IPS DF 6.9 (cell line): ENCODE measurements at regions not wholly inside any gene's neighbourhood (a gene's known extent, or its start where the extent isn't known, plus 50 kb on each side); places are given as distances from the start of the nearest gene placed in this dataset.

Experiments used
- DNase-seq: peaks from one replicate; pipeline ENCODE4 v3.0.0-alpha.2; 2013; ENCODE audit warnings: low read depth, low spot score
- H3K27ac ChIP-seq: one replicate; pipeline ENCODE4 v1.5.1; 2013; ENCODE audit warnings: low read length, control low read depth
- H3K27me3 ChIP-seq: 2 replicates; pipeline ENCODE4 v1.6.1; 2013; ENCODE audit warnings: mild to moderate bottlenecking, low read length; ENCODE audit not compliant: control insufficient read depth, insufficient read depth
- H3K36me3 ChIP-seq: 2 replicates; pipeline ENCODE4 v1.6.1; 2013; ENCODE audit warnings: low read length; ENCODE audit not compliant: control insufficient read depth, insufficient read depth
- H3K4me1 ChIP-seq: 2 replicates; pipeline ENCODE4 v1.6.1; 2013; ENCODE audit warnings: low read length; ENCODE audit not compliant: control insufficient read depth, insufficient read depth
- H3K4me3 ChIP-seq: 2 replicates; pipeline ENCODE4 v1.5.1; 2013; ENCODE audit warnings: mild to moderate bottlenecking, low read length
- H3K9me3 ChIP-seq: 2 replicates; pipeline ENCODE4 v1.6.1; 2013; ENCODE audit warnings: low read length, inconsistent platforms; ENCODE audit not compliant: control insufficient read depth, insufficient read depth
- WGBS: extraction: QIAGEN DNeasy Blood & Tissue Kit; methylation state at CpG from one replicate; pipeline ENCODE4 v1.1.7; 2013; ENCODE audit warnings: mixed read lengths, missing lambda C conversion rate; ENCODE audit not compliant: insufficient read length, insufficient coverage; 5-methylcytosine and 5-hydroxymethylcytosine counted together

DNA sequence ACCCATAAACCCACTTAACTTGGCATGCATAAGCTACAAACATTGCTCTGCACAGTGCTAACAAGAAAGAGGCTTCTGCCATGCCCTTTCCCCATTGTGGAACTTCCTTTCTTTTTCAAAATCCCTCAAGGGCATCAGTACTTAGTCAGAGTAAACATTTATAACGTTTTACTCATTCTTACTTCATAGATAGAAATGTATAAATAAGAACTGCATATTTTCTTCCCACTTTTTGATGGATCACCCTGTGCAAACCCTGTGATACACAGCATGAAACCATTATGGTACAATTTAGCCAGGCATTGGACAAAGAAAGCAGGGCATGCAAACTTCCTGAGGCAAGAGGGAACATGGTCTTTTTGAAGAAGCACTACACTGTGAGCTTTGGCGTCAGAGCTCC is 113.8 kb upstream of the FOXG1 start:
- WGBS = no CpG with 5 or more reads among the region's 2 CpGs
- Histone ChIP-seq H3K36me3 (no peaks in the 10 kb centered on the region), H3K9me3 (no peaks in the 10 kb centered on the region), H3K4me1 (no peaks in the 10 kb centered on the region), H3K4me3 (no peak overlapping the region), H3K27me3 (no peaks in the 10 kb centered on the region; the same call in 1 of the 2 replicates), H3K27ac (no peak overlapping the region)
- no peak for DNase-seq

DNA sequence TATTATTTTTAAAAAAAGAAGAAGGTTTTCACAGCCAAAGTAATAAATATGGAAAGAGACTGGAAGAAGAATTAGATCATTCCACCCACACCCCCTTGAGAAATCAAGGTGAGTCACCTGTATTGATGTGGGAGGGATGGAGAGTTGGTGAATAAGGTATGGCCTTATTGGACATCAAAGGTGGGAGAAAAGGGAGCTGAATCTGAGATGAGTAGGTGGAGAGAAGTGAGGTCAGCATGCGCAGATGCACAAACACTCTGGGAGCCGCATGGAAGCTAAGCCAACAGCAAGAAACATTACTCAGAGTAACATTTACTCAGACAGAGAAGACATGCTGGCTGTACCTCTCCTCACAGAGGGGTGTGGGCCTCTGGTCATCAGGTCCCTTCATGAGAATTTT is 113.1 kb upstream of the FOXG1 start:
- no CpG with 5 or more reads among the region's 2 CpGs for WGBS
- H3K4me3 ChIP-seq = no peak overlapping the region

DNA sequence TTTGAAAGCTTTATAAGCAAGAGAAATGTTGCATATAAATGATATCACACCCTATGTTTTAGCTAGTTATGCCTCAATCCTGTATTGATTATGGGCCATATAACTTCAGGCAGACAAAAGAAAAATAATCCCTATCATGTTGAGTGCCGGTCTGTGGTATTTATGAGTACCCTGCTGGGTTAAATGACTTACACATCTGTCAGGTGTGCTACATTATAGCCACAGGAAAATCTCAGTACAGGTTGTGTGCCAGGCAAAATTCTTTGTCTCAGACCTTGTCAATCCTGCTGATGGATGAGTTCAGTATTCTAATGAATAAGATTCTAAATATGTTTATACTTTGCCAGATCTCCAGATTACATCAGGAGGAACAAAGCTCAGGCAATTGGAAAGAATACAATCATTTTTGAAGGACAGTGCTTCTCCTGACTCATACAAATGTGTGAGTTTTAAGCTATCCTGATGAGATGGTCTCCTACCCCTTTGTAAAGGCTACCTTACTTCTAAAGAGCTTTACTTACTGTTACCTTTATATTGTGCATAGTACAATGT is 109.8 kb upstream of the FOXG1 start:
- Histone ChIP-seq H3K4me3 (no peak overlapping the region), H3K27me3 (no peaks in the 10 kb centered on the region), H3K9me3 (no peaks in the 10 kb centered on the region), H3K36me3 (no peaks in the 10 kb centered on the region), H3K27ac (no peak overlapping the region), H3K4me1 (peaks cover 4% of the 10 kb centered on the region; the same call in 1 of the 2 replicates)
- WGBS = no CpG with 5 or more reads among the region's 1 CpG
- DNase-seq = no peak

More for the DNA sequence above, 113.1 kb upstream of the FOXG1 start:
- no peak for DNase-seq
- H3K9me3 ChIP-seq = no peaks in the 10 kb centered on the region
- H3K27ac ChIP-seq = no peak overlapping the region
- H3K36me3 ChIP-seq = no peaks in the 10 kb centered on the region
- no peaks in the 10 kb centered on the region; the same call in 1 of the 2 replicates for H3K27me3 ChIP-seq
- no peaks in the 10 kb centered on the region for H3K4me1 ChIP-seq

DNA sequence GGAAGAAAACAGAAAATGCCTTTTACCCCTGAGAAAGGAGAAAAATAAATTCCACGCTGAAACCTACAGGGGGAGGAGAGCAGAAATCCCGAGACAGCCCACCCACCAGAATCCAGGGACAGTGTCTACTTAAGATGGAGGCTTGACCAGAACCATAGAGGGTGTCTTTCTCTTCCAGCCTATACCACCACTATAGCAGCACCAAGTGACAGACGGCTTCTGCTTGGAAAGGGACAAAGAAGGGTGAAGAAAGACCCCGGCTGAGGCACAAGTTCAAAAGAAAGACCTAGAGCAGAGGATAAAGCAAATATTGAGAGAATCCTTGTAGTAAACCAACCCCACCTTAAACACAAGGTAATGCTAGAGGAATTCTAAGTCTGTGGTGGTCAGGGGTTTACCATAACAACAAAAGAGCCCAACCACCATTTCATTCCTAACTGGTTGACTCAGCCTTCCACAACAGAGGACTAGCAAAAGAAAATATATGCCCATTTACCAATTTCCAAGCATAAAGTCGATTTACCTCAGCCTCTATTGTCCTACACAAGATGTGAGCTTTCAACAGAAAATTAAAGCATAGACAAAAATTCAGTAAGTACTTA is 105.3 kb upstream of the FOXG1 start:
- H3K27ac ChIP-seq = no peak overlapping the region
- no peaks in the 10 kb centered on the region for H3K27me3 ChIP-seq
- H3K36me3 ChIP-seq = no peaks in the 10 kb centered on the region
- H3K4me3 ChIP-seq = no peak overlapping the region
- H3K9me3 ChIP-seq = no peaks in the 10 kb centered on the region
- WGBS = no CpG with 5 or more reads among the region's 5 CpGs
- peak; percentile 57 for DNase-seq
- H3K4me1 ChIP-seq = peaks cover 4% of the 10 kb centered on the region; the same call in 1 of the 2 replicates

DNA sequence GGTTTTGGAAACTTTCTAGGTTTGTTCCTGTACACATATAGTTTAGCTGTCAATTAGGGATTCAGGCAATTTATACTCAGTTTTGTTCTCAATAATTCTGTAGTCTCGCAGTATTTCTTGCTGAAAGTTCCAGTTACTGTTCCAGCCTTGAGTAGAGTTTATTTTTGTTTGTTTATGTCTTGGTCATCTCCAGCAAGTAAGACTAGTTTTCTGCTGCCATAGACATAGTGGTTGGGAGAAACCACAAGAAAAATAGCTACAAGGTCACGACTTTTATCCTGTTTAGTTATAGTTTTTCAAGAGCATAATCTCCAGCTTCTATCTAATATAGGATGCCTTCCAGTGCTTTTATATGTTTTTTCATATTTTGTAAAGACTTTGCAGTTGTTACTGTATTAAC is 99.6 kb upstream of the FOXG1 start:
- Histone ChIP-seq H3K27ac (no peak overlapping the region), H3K4me1 (no peaks in the 10 kb centered on the region), H3K4me3 (no peak overlapping the region)

DNA sequence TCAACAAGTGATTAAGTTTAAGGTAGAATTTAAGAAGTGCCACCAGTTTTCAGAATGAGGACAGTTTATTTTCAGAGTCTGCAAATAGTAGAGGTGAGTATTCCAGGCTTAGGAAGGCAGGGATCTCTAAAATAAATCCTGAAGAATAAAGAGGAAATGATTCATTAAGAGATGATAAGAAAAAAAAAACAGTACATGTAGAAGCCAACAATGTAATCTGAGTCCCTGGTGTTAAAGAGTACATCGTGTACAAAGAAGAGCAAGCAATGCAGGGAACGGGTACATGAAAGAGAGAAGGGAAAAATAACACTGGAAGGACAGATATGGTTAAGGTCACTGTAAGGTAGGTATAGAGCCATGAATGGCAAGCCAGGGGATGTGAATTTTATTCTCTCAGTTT is 95.2 kb upstream of the FOXG1 start:
- DNase-seq = no peak
- Histone ChIP-seq H3K4me3 (no peak overlapping the region), H3K4me1 (no peaks in the 10 kb centered on the region), H3K27ac (no peak overlapping the region), H3K27me3 (no peaks in the 10 kb centered on the region), H3K36me3 (no peaks in the 10 kb centered on the region), H3K9me3 (no peaks in the 10 kb centered on the region)
- WGBS = no CpG with 5 or more reads among the region's 2 CpGs

More for the DNA sequence above, 99.6 kb upstream of the FOXG1 start:
- no peaks in the 10 kb centered on the region for H3K36me3 ChIP-seq
- WGBS = no CpG with 5 or more reads among the region's 2 CpGs
- no peaks in the 10 kb centered on the region for H3K9me3 ChIP-seq
- H3K27me3 ChIP-seq = no peaks in the 10 kb centered on the region
- DNase-seq = no peak

DNA sequence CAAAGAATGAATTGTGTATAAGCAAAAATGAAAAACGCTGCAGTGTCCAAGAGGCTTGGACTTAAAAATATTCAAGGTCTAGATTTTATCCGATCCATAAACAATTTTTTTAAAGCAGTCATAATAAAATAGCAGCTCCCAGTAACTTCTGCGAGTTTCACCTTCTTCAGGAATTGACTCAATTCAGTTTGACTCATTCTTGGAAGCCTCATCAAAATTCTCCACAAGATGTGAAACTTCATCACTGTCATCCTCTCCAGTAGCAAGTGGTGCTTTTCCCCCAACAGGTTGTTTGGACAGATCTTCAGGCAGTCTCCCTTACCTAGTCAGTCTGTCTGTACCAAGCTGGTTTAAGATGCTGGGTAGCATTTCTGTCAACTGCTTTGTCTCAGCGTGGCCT is 93.5 kb upstream of the FOXG1 start:
- Histone ChIP-seq H3K27me3 (no peaks in the 10 kb centered on the region), H3K4me1 (no peaks in the 10 kb centered on the region), H3K4me3 (no peak overlapping the region), H3K27ac (no peak overlapping the region), H3K36me3 (no peaks in the 10 kb centered on the region), H3K9me3 (no peaks in the 10 kb centered on the region)
- WGBS = no CpG with 5 or more reads among the region's 4 CpGs
- no peak for DNase-seq

DNA sequence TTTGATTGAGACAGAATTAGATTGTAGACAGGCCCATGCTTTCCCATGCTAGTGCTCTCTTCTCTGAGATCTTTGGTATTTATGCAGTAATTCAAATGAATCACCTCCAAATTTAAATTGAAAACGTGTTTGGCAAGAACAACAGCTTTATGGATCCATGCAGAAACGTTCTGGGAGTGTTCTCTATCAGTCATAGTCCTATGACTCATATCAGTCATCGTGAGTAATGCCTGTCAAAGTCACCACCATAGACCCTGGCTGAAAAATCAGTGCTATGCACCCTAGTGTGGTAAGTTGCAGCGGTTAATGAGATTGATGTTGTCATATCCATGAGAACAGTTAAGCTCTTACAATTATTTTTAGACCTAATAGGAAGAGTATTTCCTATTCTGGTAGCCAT is 90.1 kb upstream of the FOXG1 start:
- WGBS = no CpG with 5 or more reads among the region's 4 CpGs
- Histone ChIP-seq H3K36me3 (no peaks in the 10 kb centered on the region), H3K4me1 (no peaks in the 10 kb centered on the region), H3K27me3 (no peaks in the 10 kb centered on the region), H3K9me3 (no peaks in the 10 kb centered on the region), H3K4me3 (no peak overlapping the region), H3K27ac (no peak overlapping the region)
- DNase-seq = no peak

DNA sequence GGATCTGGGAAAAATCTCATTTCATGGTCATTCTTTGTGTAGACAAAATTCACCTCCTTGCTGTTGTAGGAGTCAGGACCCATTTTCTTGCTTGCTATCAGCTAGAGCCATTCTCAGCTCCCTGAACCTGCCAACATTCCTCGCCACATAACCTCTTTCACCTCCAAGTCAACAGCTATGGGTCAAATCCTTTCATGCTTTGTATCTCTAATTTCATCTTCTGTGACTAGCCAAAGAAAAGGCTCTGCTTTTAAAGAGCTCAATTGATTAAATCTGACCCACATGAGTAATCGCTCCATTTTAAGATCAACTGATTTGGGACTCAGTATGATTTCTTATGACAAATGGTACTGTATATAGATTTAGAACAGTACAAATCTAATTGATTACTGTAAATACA is 89.2 kb upstream of the FOXG1 start:
- DNase-seq = no peak
- no peak overlapping the region for H3K4me3 ChIP-seq
- no peaks in the 10 kb centered on the region for H3K36me3 ChIP-seq
- no peaks in the 10 kb centered on the region for H3K4me1 ChIP-seq
- WGBS = no CpG with 5 or more reads among the region's 2 CpGs
- H3K27me3 ChIP-seq = no peaks in the 10 kb centered on the region
- H3K9me3 ChIP-seq = no peaks in the 10 kb centered on the region
- no peak overlapping the region for H3K27ac ChIP-seq

DNA sequence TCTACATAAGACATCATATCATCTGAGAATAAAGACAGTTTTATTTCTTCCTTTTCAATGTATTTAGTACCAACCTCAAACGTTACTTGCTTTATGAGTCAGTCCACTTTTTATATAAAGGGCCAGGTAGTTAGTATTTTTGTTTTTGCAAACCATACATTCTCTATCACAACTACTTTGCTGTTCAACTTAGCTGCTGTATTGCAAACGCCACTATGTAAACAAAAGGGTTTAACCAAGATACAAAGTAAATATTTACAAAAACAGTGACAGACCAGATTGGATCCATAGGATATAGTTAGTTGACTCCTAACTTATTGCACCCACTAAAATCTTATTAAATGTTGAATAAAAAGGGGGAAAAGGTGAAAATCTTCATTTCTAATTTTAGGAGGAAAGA is 87.7 kb upstream of the FOXG1 start:
- DNase-seq = no peak
- WGBS = no CpG with 5 or more reads among the region's 2 CpGs
- H3K4me1 ChIP-seq = no peaks in the 10 kb centered on the region
- no peak overlapping the region for H3K4me3 ChIP-seq
- H3K9me3 ChIP-seq = no peaks in the 10 kb centered on the region
- H3K27me3 ChIP-seq = no peaks in the 10 kb centered on the region
- no peaks in the 10 kb centered on the region for H3K36me3 ChIP-seq
- no peak overlapping the region for H3K27ac ChIP-seq

DNA sequence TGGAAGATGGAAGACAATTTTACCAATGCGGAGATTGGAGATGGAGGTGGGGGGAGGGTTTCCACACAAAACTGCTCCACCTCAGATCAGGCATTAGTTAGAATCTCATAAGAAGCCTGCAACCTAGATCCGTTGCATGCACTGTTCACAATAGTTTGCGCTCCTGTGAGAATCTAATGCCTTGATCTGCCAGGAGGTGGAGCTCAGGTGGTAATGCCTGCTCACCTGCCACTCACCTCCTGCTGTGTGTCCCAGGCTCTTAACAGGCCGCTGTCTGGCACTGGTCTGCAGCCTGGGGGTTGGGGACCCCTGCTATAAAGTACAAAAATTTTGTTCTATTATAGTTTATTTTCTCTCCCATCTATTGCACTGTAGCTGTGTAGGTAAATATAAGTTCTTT is 84.9 kb upstream of the FOXG1 start:
- no CpG with 5 or more reads among the region's 4 CpGs for WGBS
- Histone ChIP-seq H3K9me3 (no peaks in the 10 kb centered on the region), H3K36me3 (no peaks in the 10 kb centered on the region), H3K27me3 (no peaks in the 10 kb centered on the region), H3K27ac (no peak overlapping the region), H3K4me3 (no peak overlapping the region), H3K4me1 (no peaks in the 10 kb centered on the region)
- DNase-seq = peak; percentile 31
